ENCODE measurements at regions not wholly inside any gene's neighbourhood (a gene's known extent, or its start where the extent isn't known, plus 50 kb on each side); places are given as distances from the start of the nearest gene placed in this dataset.

- TF ChIP-seq CTCF (IDR thresholded peaks at IDR 0.05 in 2 of 3, conservative IDR thresholded peaks at IDR 0.05 in 1 of 3; ENCODE audit: control insufficient read depth in 2 of 3, extremely low read depth in 1 of 3, insufficient read depth in 1 of 3, low read depth in 3 of 3, low read length in 3 of 3) (no peak), ZZZ3 (IDR thresholded peaks at IDR 0.05; ENCODE audit: control insufficient read depth, insufficient read length, low read depth) (no peak), RELB (IDR thresholded peaks at IDR 0.05; ENCODE audit: low read depth) (no peak), CREM (IDR thresholded peaks at IDR 0.05; ENCODE audit: low read depth) (no peak), NRF1 (conservative IDR thresholded peaks at IDR 0.05; ENCODE audit: low read depth, low read length) (no peak), ZBTB4 (CRISPR knock-in tag; IDR thresholded peaks at IDR 0.05) (no peak), SRF (IDR thresholded peaks at IDR 0.05; ENCODE audit: low read depth in 2 of 2, low read length in 2 of 2) (no peak)
These were observed 190.6 kb upstream of the PCDH18 start for GRCh38 chr4:137722910-137723309.

Measured in GM12878 (cell line).